HL-60 (cell line): ENCODE measurements at regions not wholly inside any gene's neighbourhood (a gene's known extent, or its start where the extent isn't known, plus 50 kb on each side); places are given as distances from the start of the nearest gene placed in this dataset.

ENCODE experiments used
- CTCF ChIP-seq: IDR thresholded peaks from one replicate; pipeline ENCODE4 v1.5.1; 2011; ENCODE audit warnings: low read length, control low read depth, inconsistent platforms; ENCODE audit not compliant: insufficient read depth
- GABPA ChIP-seq: IDR thresholded peaks from 2 replicates; pipeline ENCODE4 v1.6.1; 2012; ENCODE audit warnings: low read depth
- SPI1 ChIP-seq: IDR thresholded peaks from 2 replicates; pipeline ENCODE4 v1.6.1; 2012; ENCODE audit warnings: low read depth, mild to moderate bottlenecking, borderline replicate concordance

- TF ChIP-seq GABPA (no peak), CTCF (no peak), SPI1 (no peak)
Measured at GRCh38 chr14:65835501-65835900, 423.0 kb downstream of the FUT8 start.
